MCF 10A (cell line): ENCODE measurements at regions not wholly inside any gene's neighbourhood (a gene's known extent, or its start where the extent isn't known, plus 50 kb on each side); places are given as distances from the start of the nearest gene placed in this dataset.

Experiments used
- BruUV-seq: library from RNA; stranded (reverse); fragments of 400-500 nt; replicated peaks from 2 replicates; lab custom pipeline; 2021; lab: Mats Ljungman, UMichigan
- CTCF ChIA-PET: fragments of 300-600 bp; sonication (Branson Sonifier 250); formaldehyde crosslinking; extraction: SDS; loops from one replicate; lab custom pipeline; 2021; ENCODE audit warnings: antibody characterized with exemption, inconsistent platforms; lab: Yijun Ruan, JAX
- POLR2A ChIA-PET: fragments of 300-600, 350-650 bp; sonication (Branson Sonifier 250); formaldehyde crosslinking; extraction: SDS; loops from one replicate; lab custom pipeline; 2020; ENCODE audit warnings: antibody characterized with exemption, inconsistent platforms; lab: Yijun Ruan, JAX
- DNase-seq: peaks from one replicate; pipeline ENCODE4 v3.0.0-alpha.2; 2018; ENCODE audit not compliant: unreplicated experiment
- H3K27ac Mint-ChIP-seq: one replicate; pipeline ENCODE4 v1.8.0; 2022; ENCODE audit warnings: mild to moderate bottlenecking, low read depth, mixed read lengths; ENCODE audit not compliant: unreplicated experiment
- H3K27me3 Mint-ChIP-seq: one replicate; pipeline ENCODE4 v1.8.0; 2022; ENCODE audit warnings: mixed read lengths; ENCODE audit not compliant: insufficient read depth, unreplicated experiment
- H3K36me3 Mint-ChIP-seq: one replicate; pipeline ENCODE4 v1.8.0; 2022; ENCODE audit warnings: mild to moderate bottlenecking, moderate library complexity, mixed read lengths; ENCODE audit not compliant: insufficient read depth, unreplicated experiment
- H3K4me1 Mint-ChIP-seq: one replicate; pipeline ENCODE4 v1.8.0; 2022; ENCODE audit warnings: mixed read lengths; ENCODE audit not compliant: insufficient read depth, unreplicated experiment
- H3K4me3 Mint-ChIP-seq: one replicate; pipeline ENCODE4 v1.8.0; 2022; ENCODE audit warnings: mild to moderate bottlenecking, moderate library complexity, mixed read lengths; ENCODE audit not compliant: unreplicated experiment
- H3K9me3 Mint-ChIP-seq: one replicate; pipeline ENCODE4 v1.8.0; 2022; ENCODE audit warnings: mixed read lengths; ENCODE audit not compliant: unreplicated experiment
- intact Hi-C: fragments of 100-400 bp; cut with micrococcal nuclease; formaldehyde crosslinking; loops from 2 replicates; pipeline ENCODE4 v1.14.1; 2022
- TF ChIP-seq, protein P1 (sequence below): fragments of 200-600 bp; IDR thresholded peaks from one replicate; pipeline ENCODE4 v1.8.0; 2022; ENCODE audit warnings: antibody characterized with exemption, mild to moderate bottlenecking; ENCODE audit not compliant: unreplicated experiment

GRCh38 chr3:116951610-116952009 is 242.0 kb downstream of the TUSC7 start:
- Mint-ChIP-seq H3K27me3 (peaks cover 30% of the 10 kb centered on the region), H3K4me1 (no peaks in the 10 kb centered on the region), H3K36me3 (no peaks in the 10 kb centered on the region), H3K27ac (no peak overlapping the region), H3K9me3 (no peaks in the 10 kb centered on the region), H3K4me3 (no peak overlapping the region)
- POLR2A ChIA-PET, result no interaction called here
- intact Hi-C loops, result no loop called here
- TF ChIP-seq, protein P1, sequence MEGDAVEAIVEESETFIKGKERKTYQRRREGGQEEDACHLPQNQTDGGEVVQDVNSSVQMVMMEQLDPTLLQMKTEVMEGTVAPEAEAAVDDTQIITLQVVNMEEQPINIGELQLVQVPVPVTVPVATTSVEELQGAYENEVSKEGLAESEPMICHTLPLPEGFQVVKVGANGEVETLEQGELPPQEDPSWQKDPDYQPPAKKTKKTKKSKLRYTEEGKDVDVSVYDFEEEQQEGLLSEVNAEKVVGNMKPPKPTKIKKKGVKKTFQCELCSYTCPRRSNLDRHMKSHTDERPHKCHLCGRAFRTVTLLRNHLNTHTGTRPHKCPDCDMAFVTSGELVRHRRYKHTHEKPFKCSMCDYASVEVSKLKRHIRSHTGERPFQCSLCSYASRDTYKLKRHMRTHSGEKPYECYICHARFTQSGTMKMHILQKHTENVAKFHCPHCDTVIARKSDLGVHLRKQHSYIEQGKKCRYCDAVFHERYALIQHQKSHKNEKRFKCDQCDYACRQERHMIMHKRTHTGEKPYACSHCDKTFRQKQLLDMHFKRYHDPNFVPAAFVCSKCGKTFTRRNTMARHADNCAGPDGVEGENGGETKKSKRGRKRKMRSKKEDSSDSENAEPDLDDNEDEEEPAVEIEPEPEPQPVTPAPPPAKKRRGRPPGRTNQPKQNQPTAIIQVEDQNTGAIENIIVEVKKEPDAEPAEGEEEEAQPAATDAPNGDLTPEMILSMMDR, result no peak
- CTCF ChIA-PET, result no interaction called here
- no peak for DNase-seq
- no TSS peak for BruUV-seq

DNA sequence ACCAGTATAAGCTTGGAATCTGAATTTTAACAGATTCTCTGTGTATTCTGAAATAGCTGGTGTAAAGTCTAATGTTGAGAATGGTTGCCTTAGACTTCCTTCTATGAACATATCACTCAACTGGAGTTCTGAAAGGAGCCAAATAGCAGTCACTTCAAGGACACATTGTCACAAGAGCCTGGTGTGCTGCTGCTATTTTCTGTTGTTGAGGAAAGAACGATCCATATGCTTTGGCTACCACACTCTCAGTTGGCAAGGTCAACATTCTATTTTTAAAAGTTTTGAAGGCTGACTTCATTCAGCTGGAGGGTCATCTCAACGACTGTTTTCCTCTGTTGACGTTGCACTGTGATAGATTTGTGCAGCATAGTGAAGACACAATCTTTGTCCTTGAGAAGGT is 248.7 kb downstream of the TUSC7 start:
- no peaks in the 10 kb centered on the region for H3K36me3 Mint-ChIP-seq
- CTCF ChIA-PET, result interaction anchor here (0.6 kb wide), 1 partner anchor 1894 kb away, joined by 4 read pairs; no protein-coding TSS in a partner anchor
- DNase-seq, result no peak
- H3K27ac Mint-ChIP-seq, result no peak overlapping the region
- no peaks in the 10 kb centered on the region for H3K9me3 Mint-ChIP-seq
- TF ChIP-seq, protein P1, result no peak
- H3K4me1 Mint-ChIP-seq, result no peaks in the 10 kb centered on the region
- POLR2A ChIA-PET, result no interaction called here
- H3K27me3 Mint-ChIP-seq, result peaks cover 40% of the 10 kb centered on the region
- intact Hi-C loops, result no loop called here
- H3K4me3 Mint-ChIP-seq, result no peak overlapping the region
- no TSS peak for BruUV-seq

GRCh38 chr3:116961106-116961505 is 251.5 kb downstream of the TUSC7 start:
- ChIA-PET CTCF (interaction anchor here (0.7 kb wide), 1 partner anchor 13 kb away, joined by 3 read pairs; no protein-coding TSS in a partner anchor), POLR2A (no interaction called here)
- no TSS peak for BruUV-seq
- DNase-seq, result no peak
- TF ChIP-seq, protein P1, result no peak
- intact Hi-C loops, result no loop called here
- Mint-ChIP-seq H3K36me3 (no peaks in the 10 kb centered on the region), H3K4me1 (no peaks in the 10 kb centered on the region), H3K27me3 (peaks cover 46% of the 10 kb centered on the region), H3K27ac (no peak overlapping the region), H3K4me3 (no peak overlapping the region), H3K9me3 (no peaks in the 10 kb centered on the region)

- intact Hi-C loops, result no loop called here
- CTCF ChIA-PET, result interaction anchor here (0.7 kb wide), 1 partner anchor 26 kb away, joined by 3 read pairs; no protein-coding TSS in a partner anchor
- Mint-ChIP-seq H3K9me3 (no peaks in the 10 kb centered on the region), H3K27ac (no peak overlapping the region), H3K27me3 (peaks cover 63% of the 10 kb centered on the region), H3K4me1 (no peaks in the 10 kb centered on the region), H3K4me3 (no peak overlapping the region), H3K36me3 (no peaks in the 10 kb centered on the region)
- BruUV-seq, result no TSS peak
- POLR2A ChIA-PET, result no interaction called here
- DNase-seq, result no peak
- TF ChIP-seq, protein P1, result no peak
These were observed 254.2 kb downstream of the TUSC7 start for GRCh38 chr3:116963802-116964201.
